Activated CD4-positive, alpha-beta T cell treated with anti-CD3 and anti-CD28 coated beads for 1 hour (primary cell): ENCODE measurements at regions not wholly inside any gene's neighbourhood (a gene's known extent, or its start where the extent isn't known, plus 50 kb on each side); places are given as distances from the start of the nearest gene placed in this dataset.

Experiments used
- DNase-seq: peaks from one replicate; pipeline ENCODE4 v3.0.0-alpha.2; 2020

- no peak for DNase-seq
Measured at GRCh38 chr3:103075282-103075681, 640.5 kb downstream of the ZPLD1 start.

DNA sequence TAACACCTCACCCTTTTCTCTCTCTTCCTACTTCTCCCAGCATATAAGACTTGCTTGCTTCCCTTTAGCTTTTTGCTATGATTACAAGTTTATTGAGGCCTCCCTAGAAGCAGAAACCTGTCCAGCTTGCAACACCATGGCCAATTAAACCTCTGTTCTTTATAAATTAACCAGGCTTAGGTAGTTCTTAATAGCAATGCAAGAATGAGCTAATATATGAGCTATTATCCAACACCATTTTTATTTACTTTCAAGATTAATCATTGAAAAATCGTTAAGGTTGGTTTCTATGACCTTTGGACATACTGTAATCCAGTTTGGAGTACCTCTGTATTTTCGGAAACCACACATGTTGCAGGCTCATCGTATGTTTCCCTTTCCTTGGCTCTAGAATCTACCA, 643.1 kb downstream of the ZPLD1 start:
- DNase-seq: no peak

DNA sequence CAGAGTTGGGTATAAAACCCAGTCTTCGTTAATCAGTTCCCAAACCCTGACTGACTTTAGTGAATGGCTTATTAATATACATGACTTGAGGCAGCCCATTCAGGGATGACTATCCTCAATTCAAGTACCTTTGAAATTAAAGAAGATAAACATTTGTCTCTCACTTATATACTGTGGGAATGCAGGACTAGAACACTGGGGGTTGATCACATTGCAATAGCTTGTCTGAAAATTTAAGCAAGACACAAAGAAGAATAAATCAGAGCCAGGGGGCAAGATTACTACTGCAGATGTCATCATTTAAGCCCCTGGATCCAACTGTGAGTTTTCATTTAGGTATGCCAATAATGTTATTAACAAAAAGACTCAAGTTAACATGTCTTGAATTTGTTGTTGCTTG, 647.7 kb downstream of the ZPLD1 start:
- no peak for DNase-seq

DNA sequence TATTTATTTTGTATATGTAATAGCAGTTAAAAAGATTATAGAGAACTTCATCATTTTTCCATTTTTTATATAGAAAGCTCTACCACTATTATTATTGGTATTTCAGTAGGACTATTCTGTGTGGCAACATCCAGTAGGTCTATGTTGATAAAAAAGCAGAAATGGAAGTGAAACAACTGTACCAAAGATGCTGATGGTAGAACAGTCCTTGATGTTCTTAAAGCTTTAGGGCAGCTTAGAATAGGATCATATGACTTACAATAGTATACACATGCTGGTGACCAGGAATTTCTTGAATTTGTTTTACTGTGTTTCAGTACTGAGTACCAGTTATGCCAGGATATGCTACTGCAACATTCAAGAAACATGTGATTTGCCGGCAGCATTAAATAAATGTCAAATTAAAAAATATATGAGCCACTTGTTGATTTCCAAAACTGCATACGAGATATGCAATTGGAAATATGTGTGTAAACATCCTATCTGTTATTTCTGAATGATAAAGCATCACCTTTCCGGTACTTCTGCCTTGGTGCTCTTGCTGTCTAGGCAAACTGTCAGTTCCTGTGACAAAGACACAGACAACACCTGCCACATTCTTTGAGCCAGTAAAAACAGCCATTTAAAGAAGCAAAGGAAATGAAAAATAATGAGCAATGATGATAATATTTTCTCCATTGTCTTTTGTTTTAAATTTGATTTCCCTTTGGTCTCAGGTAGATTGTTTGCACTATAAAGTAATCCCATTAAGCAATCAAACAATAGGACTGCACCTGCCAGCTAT, 649.2 kb downstream of the ZPLD1 start:
- DNase-seq: no peak

DNA sequence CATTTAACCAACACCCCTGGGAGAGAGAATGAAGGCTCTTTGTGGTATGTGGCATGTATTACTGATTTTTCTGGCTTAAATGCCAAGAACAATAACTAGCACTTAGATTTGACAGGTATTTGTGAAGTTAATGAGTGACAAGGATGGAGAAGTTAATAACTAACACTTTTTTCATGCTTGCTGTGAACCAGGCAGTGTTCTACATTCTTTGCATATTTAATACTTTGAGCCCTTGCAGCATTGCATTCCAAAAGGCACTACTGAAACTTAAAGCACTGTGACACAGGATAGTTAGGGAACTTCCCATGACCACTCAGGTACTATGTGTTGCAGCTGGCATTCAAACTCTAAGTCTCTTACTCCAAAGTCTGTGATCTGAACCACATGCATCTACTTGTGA, 650.6 kb downstream of the ZPLD1 start:
- no peak for DNase-seq

GRCh38 chr3:103089758-103090157, 654.9 kb downstream of the ZPLD1 start:
- DNase-seq: no peak

DNA sequence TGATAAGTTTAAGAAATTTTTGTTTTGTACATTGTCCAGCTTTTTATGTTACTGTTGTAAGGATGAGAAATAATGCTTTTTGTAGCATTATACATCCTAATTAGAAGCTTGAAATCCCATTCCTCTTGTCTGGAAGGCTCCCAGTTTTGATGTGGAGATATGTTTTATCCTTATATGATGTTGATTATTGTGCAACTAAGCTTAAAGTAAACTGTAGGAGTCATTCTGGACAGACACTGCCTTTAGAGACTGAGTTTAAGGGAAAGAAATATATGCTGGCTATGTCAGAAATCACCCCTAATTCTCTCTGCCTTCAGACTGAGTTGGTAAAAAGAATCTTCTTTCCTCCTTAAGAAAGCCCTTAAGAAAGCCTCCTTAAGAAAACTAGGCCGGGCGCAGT, 670.4 kb downstream of the ZPLD1 start:
- DNase-seq: no peak

DNA sequence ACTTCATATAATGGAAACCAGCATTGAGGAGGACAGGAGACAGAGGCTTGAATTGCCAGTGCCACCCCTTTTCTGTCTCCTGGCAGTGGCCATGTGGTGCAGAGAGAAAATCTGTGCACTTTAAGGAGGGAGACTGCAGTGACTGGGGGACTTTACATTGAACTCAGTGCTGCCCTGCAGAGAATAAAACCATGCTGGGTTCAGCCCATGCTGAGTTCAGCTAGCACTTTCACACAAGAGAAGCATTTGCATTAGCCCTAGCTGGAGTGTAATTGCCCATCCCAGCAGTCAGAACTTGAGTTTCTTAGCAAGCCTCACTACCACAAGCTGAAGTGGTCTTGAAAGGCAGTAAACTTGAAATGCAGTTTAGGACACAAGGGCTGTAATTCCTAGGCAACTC, 677.5 kb downstream of the ZPLD1 start:
- no peak for DNase-seq

DNA sequence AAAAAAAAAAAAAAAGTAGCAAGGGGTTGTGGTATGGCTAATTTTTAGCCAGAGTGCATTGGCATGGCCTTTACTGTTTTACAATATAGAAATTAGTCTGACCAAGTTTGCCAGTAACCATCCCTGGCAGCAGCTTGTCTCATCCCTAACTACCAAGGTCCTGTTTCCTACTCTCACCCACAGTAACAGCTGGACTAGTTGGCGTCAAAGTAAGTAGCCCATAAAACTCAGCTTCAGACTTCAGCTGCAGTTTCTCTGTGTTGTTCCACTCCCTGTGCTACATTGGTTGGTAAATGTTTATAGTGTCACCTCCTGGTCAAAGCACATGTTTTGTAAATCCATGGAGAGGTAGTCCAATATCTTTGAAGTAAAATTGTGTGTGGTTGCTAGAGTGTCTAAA, 691.3 kb downstream of the ZPLD1 start:
- DNase-seq: no peak

DNA sequence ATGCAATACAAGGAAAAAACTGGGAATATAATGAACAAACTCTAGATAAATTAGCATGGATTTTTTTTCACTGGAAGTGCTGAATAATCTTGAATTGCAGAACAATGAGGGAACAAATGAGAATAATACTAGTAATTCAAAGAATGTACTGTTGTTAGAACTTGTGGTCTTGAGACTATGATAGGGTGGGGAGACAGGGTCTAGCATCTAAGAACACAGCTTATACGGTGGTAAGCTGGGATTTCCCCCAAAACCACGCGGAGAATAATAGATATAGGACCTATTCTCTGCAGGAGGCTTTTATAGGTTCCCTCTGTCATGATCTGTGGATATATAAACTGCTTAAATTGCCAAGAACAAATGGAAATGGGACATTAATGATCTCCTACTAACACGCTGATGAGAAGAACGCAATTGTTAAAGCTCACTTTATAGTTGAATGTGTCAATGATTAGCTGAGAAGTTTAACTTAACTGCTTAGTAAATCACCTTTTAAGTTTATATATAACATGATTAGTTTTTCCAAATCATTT, 692.3 kb downstream of the ZPLD1 start:
- DNase-seq: no peak

DNA sequence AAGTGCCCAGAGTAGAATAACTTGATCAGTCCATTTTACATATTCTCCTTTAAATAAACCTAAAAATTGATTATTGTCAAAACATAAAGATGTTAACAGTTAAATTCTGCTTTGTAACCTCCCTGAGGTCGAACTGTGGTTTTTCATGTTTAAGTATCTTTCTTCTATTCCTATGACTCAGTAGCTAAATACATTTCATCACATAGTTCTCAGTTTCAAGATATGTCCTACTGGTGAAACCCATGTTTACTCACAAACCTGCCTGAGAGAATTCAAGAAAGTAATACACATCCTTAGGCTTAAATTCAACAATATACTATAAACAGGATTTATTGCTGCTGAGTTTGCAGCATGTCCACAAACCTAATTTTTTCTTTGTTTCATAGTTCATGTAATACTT, 692.9 kb downstream of the ZPLD1 start:
- DNase-seq: no peak

DNA sequence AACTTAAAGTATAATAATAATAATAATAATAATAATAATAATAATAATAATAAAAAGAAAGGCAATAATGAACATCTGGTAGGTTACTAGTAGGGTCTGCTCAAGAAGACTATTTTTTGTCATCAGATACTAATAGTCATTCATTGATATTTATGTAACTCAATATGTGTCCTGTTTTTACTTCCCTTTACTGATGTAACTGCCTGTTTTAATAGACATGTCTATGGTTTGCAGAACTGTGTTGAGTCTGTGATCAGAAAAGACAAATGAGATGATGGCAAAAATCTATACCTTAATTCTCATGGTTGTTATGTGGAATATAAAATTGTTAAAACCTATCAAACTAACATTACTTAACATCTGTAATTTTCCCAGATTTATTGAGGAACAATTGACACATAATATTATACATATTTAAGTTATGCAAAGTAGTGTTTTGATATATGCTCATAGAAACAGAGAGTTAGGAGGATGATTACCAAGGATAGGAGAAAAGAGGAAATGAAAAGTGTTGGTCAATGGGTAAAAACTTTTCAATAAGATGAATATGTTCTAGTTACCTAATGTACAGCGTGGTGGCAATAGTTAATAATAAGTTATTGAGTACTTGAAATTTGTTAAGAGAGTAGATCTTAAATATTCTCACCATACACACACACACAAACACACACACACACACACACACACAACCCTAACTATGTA, 699.4 kb downstream of the ZPLD1 start:
- DNase-seq: no peak

- DNase-seq: no peak
Measured at GRCh38 chr3:103136621-103137020, 701.8 kb downstream of the ZPLD1 start.

GRCh38 chr3:103137830-103138229, 703.0 kb downstream of the ZPLD1 start:
- no peak for DNase-seq

GRCh38 chr3:103158183-103158582, 723.4 kb downstream of the ZPLD1 start:
- no peak for DNase-seq

DNA sequence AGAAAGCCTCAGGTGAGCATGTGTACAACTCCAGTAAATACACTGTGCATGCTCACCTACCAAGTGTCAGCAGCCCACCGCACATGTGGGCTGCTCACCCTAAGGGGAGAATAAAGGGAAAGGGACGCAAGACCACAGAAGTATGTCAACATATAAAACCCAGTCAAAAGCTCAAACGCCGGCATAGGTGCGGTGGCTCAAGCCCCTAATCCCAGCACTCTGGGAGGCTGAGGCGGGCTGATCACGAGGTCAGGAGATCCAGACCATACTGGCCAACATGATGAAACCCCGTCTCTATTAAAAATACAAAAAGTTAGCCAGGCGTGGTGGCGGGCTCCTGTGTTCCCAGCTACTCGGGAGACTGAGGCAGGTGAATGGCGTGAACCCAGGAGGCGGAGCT, 732.1 kb downstream of the ZPLD1 start:
- DNase-seq: no peak

- DNase-seq: no peak
Measured at GRCh38 chr3:103167850-103168249, 733.0 kb downstream of the ZPLD1 start.

DNA sequence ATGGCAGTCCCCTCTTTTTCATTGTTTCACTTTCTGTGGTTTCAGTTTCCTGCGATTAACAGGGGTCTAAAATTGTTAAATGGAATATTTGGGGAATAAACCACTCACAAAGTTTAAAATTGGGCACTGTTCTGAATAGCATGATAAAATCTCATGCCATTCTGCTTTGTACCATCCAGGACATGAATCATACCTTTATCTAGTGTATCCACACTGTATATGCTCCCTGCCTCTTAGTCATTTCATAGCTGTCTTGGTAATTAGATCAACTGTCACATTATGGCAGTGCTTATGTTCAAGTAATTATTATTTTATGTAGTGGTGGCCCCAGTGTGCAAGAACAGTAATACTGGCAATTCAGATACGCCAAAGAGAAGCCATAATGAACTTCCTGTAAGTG, 734.5 kb downstream of the ZPLD1 start:
- no peak for DNase-seq

DNA sequence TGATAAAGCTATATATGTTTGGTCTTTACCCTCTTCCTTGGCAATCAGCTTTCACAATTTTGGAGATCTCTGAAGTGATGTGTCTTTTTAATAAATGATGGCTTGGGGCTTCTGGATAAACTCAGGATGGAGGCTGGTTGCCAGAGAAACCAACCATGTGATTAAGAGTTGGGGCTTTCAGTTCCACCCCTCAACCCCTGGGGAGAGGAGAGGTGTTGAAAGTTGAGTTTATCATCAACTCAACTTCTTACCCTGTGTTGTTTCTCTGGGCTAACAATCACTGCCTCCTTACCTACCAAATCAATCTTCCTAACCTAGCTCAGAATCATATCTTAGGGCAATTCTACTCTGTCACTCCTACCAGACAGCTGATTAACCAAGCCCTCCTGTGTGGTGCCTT, 735.8 kb downstream of the ZPLD1 start:
- DNase-seq: no peak

DNA sequence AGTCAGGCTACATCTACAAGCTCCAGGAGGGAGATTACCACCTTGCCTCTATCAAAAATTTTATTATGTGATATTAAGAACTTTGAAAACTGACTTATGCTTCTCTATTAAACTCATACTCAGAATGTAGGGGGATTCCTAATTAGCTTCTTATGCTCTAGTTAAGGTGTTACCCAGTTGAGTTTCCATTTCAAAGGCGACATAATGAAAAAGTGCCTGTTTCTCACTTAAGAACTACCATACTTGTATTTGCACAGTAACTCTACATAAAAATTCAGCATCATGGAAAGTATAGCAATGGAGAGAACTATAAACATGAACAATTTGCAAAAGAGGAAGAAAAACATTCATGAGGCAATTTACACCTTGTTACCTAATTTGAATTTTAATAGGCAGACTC, 739.1 kb downstream of the ZPLD1 start:
- DNase-seq: no peak

DNA sequence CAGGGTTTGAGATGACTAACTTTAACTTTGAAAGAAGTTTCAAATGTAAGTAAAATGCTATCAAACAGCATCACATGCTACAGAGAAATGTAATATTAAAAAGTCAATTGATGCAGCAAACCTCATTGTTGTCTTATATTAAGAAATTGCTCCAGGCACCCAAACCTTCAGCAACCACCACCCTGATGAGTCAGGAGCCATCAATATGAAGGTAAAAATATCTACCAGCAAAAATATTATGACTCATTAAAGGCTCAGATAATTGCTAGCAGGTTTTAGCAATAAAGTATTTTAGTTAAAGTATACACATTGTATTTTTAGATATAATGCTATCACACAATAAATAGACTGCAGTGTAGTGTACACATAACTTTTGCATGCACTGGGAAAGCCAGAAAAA, 746.3 kb downstream of the ZPLD1 start:
- DNase-seq: no peak

- no peak for DNase-seq
Measured at GRCh38 chr3:103184772-103185171, 750.0 kb downstream of the ZPLD1 start.

GRCh38 chr3:103189941-103190340, 755.1 kb downstream of the ZPLD1 start:
- DNase-seq: no peak

- no peak for DNase-seq
Measured at GRCh38 chr3:103195216-103195615, 760.4 kb downstream of the ZPLD1 start.

GRCh38 chr3:103203441-103203840, 768.6 kb downstream of the ZPLD1 start:
- DNase-seq: no peak
